ENCODE measurements at regions not wholly inside any gene's neighbourhood (a gene's known extent, or its start where the extent isn't known, plus 50 kb on each side); places are given as distances from the start of the nearest gene placed in this dataset.

GRCh38 chr6:18784794-18785193 lies 397.6 kb downstream of the RNF144B start:
- Histone ChIP-seq H3K9ac (ENCODE audit: extremely low read depth, low read length, poor library complexity, severe bottlenecking) (no peak overlapping the region), H3K4me3 (ENCODE audit: low read length) (no peak overlapping the region), H3K9me3 (ENCODE audit: control insufficient read depth, low read length) (no peaks in the 10 kb centered on the region), H3K27ac (ENCODE audit: low read depth, low read length) (no peak overlapping the region), H3K27me3 (ENCODE audit: control insufficient read depth, insufficient read depth, low read length, poor library complexity, severe bottlenecking) (no peaks in the 10 kb centered on the region), H3K4me1 (ENCODE audit: control insufficient read depth, insufficient read depth, low read length) (no peaks in the 10 kb centered on the region), H3K36me3 (ENCODE audit: control insufficient read depth, insufficient read depth, low read length) (no peaks in the 10 kb centered on the region)
- Mint-ChIP-seq H3K27ac (no peak overlapping the region), H3K36me3 (ENCODE audit: low read depth) (no peaks in the 10 kb centered on the region), H3K4me1 (no peaks in the 10 kb centered on the region), H3K27me3 (ENCODE audit: insufficient read depth) (no peaks in the 10 kb centered on the region), H3K4me3 (no peak overlapping the region), H3K9me3 (peaks cover 17% of the 10 kb centered on the region)
- TF ChIP-seq, protein P1, sequence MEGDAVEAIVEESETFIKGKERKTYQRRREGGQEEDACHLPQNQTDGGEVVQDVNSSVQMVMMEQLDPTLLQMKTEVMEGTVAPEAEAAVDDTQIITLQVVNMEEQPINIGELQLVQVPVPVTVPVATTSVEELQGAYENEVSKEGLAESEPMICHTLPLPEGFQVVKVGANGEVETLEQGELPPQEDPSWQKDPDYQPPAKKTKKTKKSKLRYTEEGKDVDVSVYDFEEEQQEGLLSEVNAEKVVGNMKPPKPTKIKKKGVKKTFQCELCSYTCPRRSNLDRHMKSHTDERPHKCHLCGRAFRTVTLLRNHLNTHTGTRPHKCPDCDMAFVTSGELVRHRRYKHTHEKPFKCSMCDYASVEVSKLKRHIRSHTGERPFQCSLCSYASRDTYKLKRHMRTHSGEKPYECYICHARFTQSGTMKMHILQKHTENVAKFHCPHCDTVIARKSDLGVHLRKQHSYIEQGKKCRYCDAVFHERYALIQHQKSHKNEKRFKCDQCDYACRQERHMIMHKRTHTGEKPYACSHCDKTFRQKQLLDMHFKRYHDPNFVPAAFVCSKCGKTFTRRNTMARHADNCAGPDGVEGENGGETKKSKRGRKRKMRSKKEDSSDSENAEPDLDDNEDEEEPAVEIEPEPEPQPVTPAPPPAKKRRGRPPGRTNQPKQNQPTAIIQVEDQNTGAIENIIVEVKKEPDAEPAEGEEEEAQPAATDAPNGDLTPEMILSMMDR (conservative IDR thresholded peaks at IDR 0.05), result no peak
- no peak for DNase-seq
- 93% methylated on average over 1 of the region's 1 CpG; no CpG with 5 or more reads in 1 of the 2 experiments for WGBS, 2 experiments (ENCODE audit: insufficient coverage in 1 of 2, insufficient read length in 1 of 2)

DNA sequence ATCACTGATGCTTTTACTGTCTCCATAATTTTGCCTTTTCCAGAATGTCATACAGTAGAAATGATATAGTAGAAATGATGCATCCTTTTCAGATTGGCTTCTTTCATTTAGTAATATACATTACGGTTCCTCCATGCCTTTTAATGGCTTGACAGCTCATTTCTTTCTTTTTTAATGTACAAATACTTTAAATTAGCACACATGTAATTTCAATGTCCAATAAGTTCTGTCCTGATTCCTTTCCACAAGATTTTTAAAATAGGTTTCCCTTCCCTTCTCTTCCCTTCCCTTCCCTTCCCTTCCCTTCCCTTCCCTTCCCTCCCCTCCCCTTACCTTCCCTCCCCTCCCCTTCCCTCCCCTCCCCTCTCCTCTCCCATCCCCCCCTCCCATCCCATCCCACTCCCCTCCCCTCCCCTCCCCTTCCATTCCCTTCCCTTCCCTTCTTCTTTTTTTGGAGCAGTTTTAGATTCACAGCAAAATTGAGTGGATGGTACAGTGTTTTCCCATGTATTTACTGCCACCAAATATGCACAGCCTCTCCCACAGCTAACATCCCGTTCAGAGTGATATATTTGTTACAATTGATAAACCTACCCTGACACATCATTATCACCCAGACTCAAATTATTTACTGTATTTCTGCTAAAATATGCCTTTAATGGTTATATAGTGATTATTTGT lies 398.8 kb downstream of the RNF144B start:
- Mint-ChIP-seq H3K4me1 (no peaks in the 10 kb centered on the region), H3K27me3 (ENCODE audit: insufficient read depth) (no peaks in the 10 kb centered on the region), H3K4me3 (no peak overlapping the region), H3K27ac (no peak overlapping the region), H3K36me3 (ENCODE audit: low read depth) (no peaks in the 10 kb centered on the region), H3K9me3 (peaks cover 20% of the 10 kb centered on the region)
- no peaks in the 10 kb centered on the region for H3K36me3 ChIP-seq (ENCODE audit: control insufficient read depth, insufficient read depth, low read length)
- H3K9me3 ChIP-seq (ENCODE audit: control insufficient read depth, low read length), result no peaks in the 10 kb centered on the region
- TF ChIP-seq, protein P1 (conservative IDR thresholded peaks at IDR 0.05), result no peak
- no peak overlapping the region for H3K9ac ChIP-seq (ENCODE audit: extremely low read depth, low read length, poor library complexity, severe bottlenecking)
- H3K27me3 ChIP-seq (ENCODE audit: control insufficient read depth, insufficient read depth, low read length, poor library complexity, severe bottlenecking), result no peaks in the 10 kb centered on the region
- no peaks in the 10 kb centered on the region for H3K4me1 ChIP-seq (ENCODE audit: control insufficient read depth, insufficient read depth, low read length)
- WGBS, 2 experiments (ENCODE audit: insufficient coverage in 1 of 2, insufficient read length in 1 of 2), result 96 to 100% methylated on average over 1 of the region's 2 CpGs
- no peak overlapping the region for H3K27ac ChIP-seq (ENCODE audit: low read depth, low read length)
- no peak overlapping the region for H3K4me3 ChIP-seq (ENCODE audit: low read length)
- DNase-seq, result no peak

- 58 to 83% methylated on average over 1 to 3 of the region's 3 CpGs for WGBS, 2 experiments (ENCODE audit: insufficient coverage in 1 of 2, insufficient read length in 1 of 2)
- Mint-ChIP-seq H3K4me3 (no peak overlapping the region), H3K4me1 (peaks cover 9% of the 10 kb centered on the region), H3K27ac (no peak overlapping the region), H3K36me3 (ENCODE audit: low read depth) (no peaks in the 10 kb centered on the region), H3K9me3 (peaks cover 3% of the 10 kb centered on the region), H3K27me3 (ENCODE audit: insufficient read depth) (no peaks in the 10 kb centered on the region)
- TF ChIP-seq, protein P1 (conservative IDR thresholded peaks at IDR 0.05), result no peak
- Histone ChIP-seq H3K4me1 (ENCODE audit: control insufficient read depth, insufficient read depth, low read length) (no peaks in the 10 kb centered on the region), H3K9me3 (ENCODE audit: control insufficient read depth, low read length) (no peaks in the 10 kb centered on the region), H3K36me3 (ENCODE audit: control insufficient read depth, insufficient read depth, low read length) (no peaks in the 10 kb centered on the region), H3K27ac (ENCODE audit: low read depth, low read length) (no peak overlapping the region), H3K4me3 (ENCODE audit: low read length) (no peak overlapping the region), H3K27me3 (ENCODE audit: control insufficient read depth, insufficient read depth, low read length, poor library complexity, severe bottlenecking) (no peaks in the 10 kb centered on the region), H3K9ac (ENCODE audit: extremely low read depth, low read length, poor library complexity, severe bottlenecking) (no peak overlapping the region)
- no peak for DNase-seq
These were observed 405.7 kb downstream of the RNF144B start for GRCh38 chr6:18792866-18793265.

Measured in endodermal cell (in vitro differentiated cells).